GM12878 (cell line): ENCODE measurements at regions not wholly inside any gene's neighbourhood (a gene's known extent, or its start where the extent isn't known, plus 50 kb on each side); places are given as distances from the start of the nearest gene placed in this dataset.

Experiments
- ATAC-seq: fragments of 200-7000 bp; cut with Tn5 transposase; 3 replicates; pipeline ENCODE4 v1.9.1; 2020; ENCODE audit warnings: mild to moderate bottlenecking, moderate library complexity
- BruUV-seq: library from RNA; stranded (reverse); fragments of 400-500 nt; replicated peaks from 2 replicates; lab custom pipeline; 2021; lab: Mats Ljungman, UMichigan
- CTCF ChIA-PET: fragments of 300-600 bp; sonication (Branson Sonifier 250); formaldehyde crosslinking; extraction: SDS; loops from one replicate; lab custom pipeline; 2021; ENCODE audit warnings: inconsistent platforms; lab: Yijun Ruan, JAX
- POLR2A ChIA-PET: fragments of 350-600 bp; formaldehyde crosslinking; extraction: SDS; loops from one replicate; lab custom pipeline; 2021; ENCODE audit warnings: inconsistent platforms; lab: Charles Lee
- RAD21 ChIA-PET: fragments of 300-600 bp; sonication (Branson Sonifier 250); formaldehyde crosslinking; loops from one replicate; lab custom pipeline; 2023; ENCODE audit warnings: antibody characterized with exemption; ENCODE audit not compliant: unreplicated experiment; lab: Charles Lee
- SMC1A ChIA-PET: fragments of 300-600 bp; sonication (Branson Sonifier 250); formaldehyde crosslinking; loops from one replicate; lab custom pipeline; 2023; ENCODE audit not compliant: unreplicated experiment, uncharacterized antibody; lab: Charles Lee
- DNase-seq: peaks from one replicate; pipeline ENCODE4 v3.0.0-alpha.2; 2011; ENCODE audit warnings: low read depth, low spot score
- FAIRE-seq: peaks from 3 replicates; lab custom pipeline; 2011; peaks lifted over from hg19 to GRCh38; lab: Jason Lieb, UNC
- H2AFZ ChIP-seq: 2 replicates; pipeline ENCODE4 v1.6.0; 2011; ENCODE audit warnings: low read depth, low read length, control low read depth; ENCODE audit not compliant: control insufficient read depth
- H3K27ac ChIP-seq: 2 replicates; pipeline ENCODE4 v1.5.1; 2011; ENCODE audit warnings: control low read depth; ENCODE audit not compliant: control insufficient read depth, insufficient read depth
- H3K27me3 ChIP-seq, 2 experiments: replicated peaks in 1 of 2; 2 replicates each; pipeline versions ENCODE4 v1.6.0 to v1.6.1; 2011; ENCODE audit warnings: low read length in 1 of 2; ENCODE audit not compliant: control insufficient read depth in 2 of 2, insufficient read depth in 2 of 2
- H3K36me3 ChIP-seq, 2 experiments: 2 replicates each; pipeline ENCODE4 v1.5.1; 2011; ENCODE audit warnings: low read length in 1 of 2; ENCODE audit not compliant: control insufficient read depth in 2 of 2, insufficient read depth in 2 of 2
- H3K4me1 ChIP-seq: 2 replicates; pipeline ENCODE4 v1.6.1; 2011; ENCODE audit warnings: mild to moderate bottlenecking, low read length, moderate library complexity, mixed read lengths; ENCODE audit not compliant: control insufficient read depth, insufficient read depth
- H3K4me2 ChIP-seq: 2 replicates; pipeline ENCODE4 v1.6.0; 2011; ENCODE audit warnings: control low read depth; ENCODE audit not compliant: control insufficient read depth, insufficient read depth
- H3K4me3 ChIP-seq: fragments of 200-600 bp; sonication (generic); 2 replicates; pipeline ENCODE4 v1.5.1; 2016
- H3K79me2 ChIP-seq: 2 replicates; pipeline ENCODE4 v1.6.0; 2011; ENCODE audit warnings: low read length; ENCODE audit not compliant: control insufficient read depth, insufficient read depth
- H3K9ac ChIP-seq: 2 replicates; pipeline ENCODE4 v1.8.0; 2011; ENCODE audit warnings: low read length, control low read depth, mixed read lengths; ENCODE audit not compliant: control insufficient read depth, insufficient read depth
- H3K9me3 ChIP-seq: replicated peaks from 3 replicates; pipeline ENCODE4 v1.5.1; 2011; ENCODE audit warnings: mild to moderate bottlenecking, low read length; ENCODE audit not compliant: control insufficient read depth, insufficient read depth
- H4K20me1 ChIP-seq: 2 replicates; pipeline ENCODE4 v1.6.0; 2011; ENCODE audit not compliant: control insufficient read depth, insufficient read depth
- BACH1 ChIP-seq: fragments of 450-650 bp; IDR thresholded peaks from 2 replicates; pipeline ENCODE4 v1.6.1; 2017; ENCODE audit warnings: mild to moderate bottlenecking, borderline replicate concordance
- CBFB ChIP-seq: IDR thresholded peaks from 2 replicates; pipeline ENCODE4 v1.6.1; 2016; ENCODE audit warnings: antibody characterized with exemption, low read depth
- FOS ChIP-seq: IDR thresholded peaks from 3 replicates; pipeline ENCODE4 v1.6.1; 2011; ENCODE audit warnings: borderline replicate concordance; ENCODE audit not compliant: insufficient read length; ENCODE audit errors: extremely low read depth
- HCFC1 ChIP-seq: fragments of 150-350 bp; IDR thresholded peaks from 2 replicates; pipeline ENCODE4 v1.6.1; 2014; ENCODE audit warnings: low read length
- JUNB ChIP-seq: IDR thresholded peaks from 2 replicates; pipeline ENCODE4 v1.6.1; 2016; ENCODE audit warnings: antibody characterized with exemption, mild to moderate bottlenecking
- MEF2B ChIP-seq: fragments of 450-650 bp; IDR thresholded peaks from 2 replicates; pipeline ENCODE4 v1.6.1; 2018; ENCODE audit warnings: mild to moderate bottlenecking, moderate library complexity; ENCODE audit not compliant: partially characterized antibody, poor library complexity, severe bottlenecking
- NFIC ChIP-seq: IDR thresholded peaks from 2 replicates; pipeline ENCODE4 v1.6.1; 2012; ENCODE audit warnings: low read depth, mild to moderate bottlenecking, inconsistent platforms, low read length, moderate library complexity
- PBX3 ChIP-seq: IDR thresholded peaks from 2 replicates; pipeline ENCODE4 v1.6.1; 2011; ENCODE audit warnings: mild to moderate bottlenecking, low read depth, low read length, moderate library complexity; ENCODE audit not compliant: insufficient replicate concordance
- POU2F2 ChIP-seq: IDR thresholded peaks from 3 replicates; pipeline ENCODE4 v1.6.1; 2011; ENCODE audit warnings: low read depth, mild to moderate bottlenecking, low read length, borderline replicate concordance
- RFX5 ChIP-seq: IDR thresholded peaks from 2 replicates; pipeline ENCODE4 v1.6.1; 2011; ENCODE audit warnings: low read depth, low read length, improper control_type of control experiment
- SIX5 ChIP-seq: IDR thresholded peaks from 2 replicates; pipeline ENCODE4 v1.6.1; 2011; ENCODE audit warnings: mild to moderate bottlenecking, low read depth, low read length, moderate library complexity; ENCODE audit not compliant: severe bottlenecking
- SMAD1 ChIP-seq: fragments of 450-650 bp; IDR thresholded peaks from 2 replicates; pipeline ENCODE4 v1.6.1; 2018; ENCODE audit warnings: mild to moderate bottlenecking, low read depth; ENCODE audit not compliant: partially characterized antibody
- SP1 ChIP-seq: IDR thresholded peaks from one replicate; pipeline ENCODE4 v1.6.1; 2011; ENCODE audit warnings: low read depth, low read length
- SREBF2 ChIP-seq: IDR thresholded peaks from 2 replicates; pipeline ENCODE4 v1.6.1; 2012; ENCODE audit warnings: mild to moderate bottlenecking, low read length
- ZBTB40 ChIP-seq: fragments of 450-650 bp; IDR thresholded peaks from 2 replicates; pipeline ENCODE4 v1.6.1; 2016; ENCODE audit warnings: mild to moderate bottlenecking, moderate library complexity, borderline replicate concordance
- ZNF592 ChIP-seq: fragments of 450-650 bp; IDR thresholded peaks from 2 replicates; pipeline ENCODE4 v1.6.1; 2017; ENCODE audit warnings: mild to moderate bottlenecking, moderate library complexity
- ZSCAN29 ChIP-seq: fragments of 450-650 bp; IDR thresholded peaks from 2 replicates; pipeline ENCODE4 v1.6.1; 2017; ENCODE audit warnings: mild to moderate bottlenecking, moderate library complexity
- WGBS: methylation state at CpG from one replicate; pipeline ENCODE4 v1.1.6; 2016; ENCODE audit warnings: low lambda C conversion rate; ENCODE audit not compliant: insufficient replicate concordance, insufficient coverage; ENCODE audit errors: missing lambda C conversion rate; 5-methylcytosine and 5-hydroxymethylcytosine counted together
- in situ Hi-C: fragments of 300-500 bp; cut with MboI; formaldehyde crosslinking; loops from 9 replicates; pipeline ENCODE4 v1.14.3; 2018; ENCODE audit warnings: mixed read lengths
- intact Hi-C: fragments of 100-400 bp; cut with micrococcal nuclease; formaldehyde crosslinking; loops from one replicate; pipeline ENCODE4 v1.14.2; 2022; ENCODE audit not compliant: unreplicated experiment

- Histone ChIP-seq H3K36me3 (peaks cover 18 to 33% of the 10 kb centered on the region in 2 experiments; a peak in 3 of 4 replicates), H4K20me1 (0 out of 2 replicates have a peak, but pooled peaks cover 2% of the 10 kb centered on the region), H3K9ac (no peak overlapping the region), H3K4me3 (no peak overlapping the region), H3K79me2 (peaks cover 61% of the 10 kb centered on the region), H3K9me3 (no peaks in the 10 kb centered on the region), H3K4me2 (no peak overlapping the region), H3K27me3 (no peaks in the 10 kb centered on the region), H2AFZ (no peak overlapping the region), H3K4me1 (peaks cover 11% of the 10 kb centered on the region), H3K27ac (no peak overlapping the region)
- DNase-seq: no peak
- in situ Hi-C loops: no loop called here
- ChIA-PET CTCF (interaction anchor here (1.6 kb wide), 1 partner anchor 10 kb away, joined by 6 read pairs; no protein-coding TSS in a partner anchor), RAD21 (interaction anchor here (1.0 kb wide), 1 partner anchor 9 kb away, joined by 3 read pairs; no protein-coding TSS in a partner anchor), POLR2A (no interaction called here), SMC1A (interaction anchor here (1.4 kb wide), 1 partner anchor 11 kb away, joined by 3 read pairs; no protein-coding TSS in a partner anchor)
- no TSS peak for BruUV-seq
- ATAC-seq: no peak
- 98% methylated on average over 14 of the region's 14 CpGs for WGBS
- intact Hi-C loops: no loop called here
- TF ChIP-seq SP1 (no peak), FOS (no peak), HCFC1 (no peak), JUNB (no peak), CBFB (no peak), SIX5 (no peak), RFX5 (no peak), SREBF2 (no peak), POU2F2 (no peak), ZBTB40 (no peak), BACH1 (no peak), SMAD1 (no peak), NFIC (no peak), ZSCAN29 (no peak), MEF2B (no peak), ZNF592 (no peak), PBX3 (no peak)
- FAIRE-seq: no peak
These were observed 62.4 kb downstream of the TET3 start for GRCh38 chr2:74047152-74047551.
